Muscle of back (tissue), 3 donors: ENCODE measurements at regions not wholly inside any gene's neighbourhood (a gene's known extent, or its start where the extent isn't known, plus 50 kb on each side); places are given as distances from the start of the nearest gene placed in this dataset.
"Not testable (repeated sequence)": the region's sequence is repeated elsewhere in the genome, so short reads cannot be mapped to it uniquely, and the experiment has no call there.

ENCODE experiments used
- DNase-seq, 3 donors: peaks; one replicate each; pipeline versions ENCODE4 v3.0.0 to v3.0.0-alpha.2; 2013

DNA sequence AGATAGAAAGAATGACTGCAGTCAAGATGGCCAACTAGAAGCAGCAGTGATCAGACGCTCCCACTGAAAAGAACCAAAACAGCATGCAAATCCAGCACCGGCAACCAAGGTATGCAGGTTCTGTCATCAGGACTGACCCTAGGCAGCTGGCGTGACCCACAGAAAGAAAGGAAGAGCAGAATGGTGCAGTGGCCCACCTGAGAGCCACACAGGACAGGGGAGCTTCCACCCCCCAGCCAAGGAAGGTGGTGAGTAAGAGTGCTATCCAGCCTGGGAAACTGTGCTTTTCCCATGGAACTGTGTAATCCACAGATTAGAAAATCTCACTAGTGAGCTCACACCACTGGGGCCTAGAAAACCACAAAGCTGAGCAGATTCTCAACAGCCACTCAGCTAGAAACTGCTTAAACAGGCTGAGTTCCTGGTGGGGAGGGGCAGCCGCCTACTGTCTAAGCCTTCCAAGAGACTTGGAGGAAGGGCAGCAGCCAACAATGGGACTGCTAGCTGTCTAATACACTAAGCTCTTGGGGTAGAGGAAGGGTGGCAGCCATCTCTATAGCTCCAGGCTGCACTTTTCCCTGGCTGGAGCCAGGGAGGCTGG is 127.9 kb downstream of the EVA1A start:
- DNase-seq: peak in 1 of 3 donors; percentile 19

DNA sequence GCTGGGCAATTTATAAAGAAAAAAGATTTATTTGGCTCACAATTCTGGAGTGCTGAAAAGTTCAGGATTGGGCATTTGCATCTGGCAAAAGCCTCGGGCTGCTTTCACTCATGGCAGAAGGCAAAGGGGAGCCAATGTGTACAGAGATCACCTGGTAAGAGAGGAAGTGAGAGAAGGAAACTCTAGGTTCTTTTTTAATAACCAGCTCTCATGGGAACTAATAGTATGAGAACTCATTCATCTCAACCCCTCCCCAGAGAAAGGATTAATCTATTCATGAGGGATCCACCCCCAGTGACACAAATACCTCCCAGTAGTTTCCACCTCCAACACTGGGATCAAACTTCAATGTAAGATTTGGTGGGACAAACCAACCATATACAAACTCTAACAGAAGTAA is 129.0 kb downstream of the EVA1A start:
- no peak for DNase-seq

DNA sequence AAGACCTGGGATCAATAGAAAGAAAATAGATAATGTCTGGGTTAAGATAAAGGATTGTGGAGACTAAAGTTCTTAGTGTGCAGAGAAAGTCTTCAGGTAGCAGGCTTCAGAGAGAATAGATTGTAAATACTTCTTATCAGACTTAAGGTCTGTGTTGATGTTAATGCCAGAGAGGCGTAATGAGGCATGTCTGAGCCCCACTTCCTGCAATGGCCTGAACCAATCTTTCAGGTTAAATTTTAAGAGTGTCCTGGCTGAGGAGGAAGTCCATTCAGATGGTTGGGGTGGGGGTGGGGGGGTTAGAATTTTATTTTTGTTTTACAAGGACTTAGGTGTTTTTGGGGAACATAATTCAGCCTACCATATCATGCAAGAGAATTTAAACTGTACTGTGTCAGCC is 129.5 kb downstream of the EVA1A start:
- DNase-seq: no peak

DNA sequence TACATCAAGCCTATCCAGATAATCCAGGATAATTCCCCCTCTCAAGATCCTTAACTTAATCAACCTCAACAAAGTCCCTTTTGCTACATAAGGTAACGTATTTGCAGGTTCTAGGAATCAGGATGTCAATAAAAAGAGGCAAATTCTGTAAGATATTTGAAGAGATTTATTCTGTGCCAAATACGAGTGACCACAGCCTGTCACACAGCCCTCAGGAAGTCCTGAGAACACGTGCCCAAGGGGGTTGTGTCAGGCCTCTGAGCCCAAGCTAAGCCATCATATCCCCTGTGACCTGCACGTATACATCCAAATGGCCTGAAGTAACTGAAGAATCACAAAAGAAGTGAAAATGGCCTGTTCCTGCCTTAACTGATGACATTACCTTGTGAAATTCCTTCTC is 130.3 kb downstream of the EVA1A start:
- DNase-seq: not testable (repeated sequence)

DNA sequence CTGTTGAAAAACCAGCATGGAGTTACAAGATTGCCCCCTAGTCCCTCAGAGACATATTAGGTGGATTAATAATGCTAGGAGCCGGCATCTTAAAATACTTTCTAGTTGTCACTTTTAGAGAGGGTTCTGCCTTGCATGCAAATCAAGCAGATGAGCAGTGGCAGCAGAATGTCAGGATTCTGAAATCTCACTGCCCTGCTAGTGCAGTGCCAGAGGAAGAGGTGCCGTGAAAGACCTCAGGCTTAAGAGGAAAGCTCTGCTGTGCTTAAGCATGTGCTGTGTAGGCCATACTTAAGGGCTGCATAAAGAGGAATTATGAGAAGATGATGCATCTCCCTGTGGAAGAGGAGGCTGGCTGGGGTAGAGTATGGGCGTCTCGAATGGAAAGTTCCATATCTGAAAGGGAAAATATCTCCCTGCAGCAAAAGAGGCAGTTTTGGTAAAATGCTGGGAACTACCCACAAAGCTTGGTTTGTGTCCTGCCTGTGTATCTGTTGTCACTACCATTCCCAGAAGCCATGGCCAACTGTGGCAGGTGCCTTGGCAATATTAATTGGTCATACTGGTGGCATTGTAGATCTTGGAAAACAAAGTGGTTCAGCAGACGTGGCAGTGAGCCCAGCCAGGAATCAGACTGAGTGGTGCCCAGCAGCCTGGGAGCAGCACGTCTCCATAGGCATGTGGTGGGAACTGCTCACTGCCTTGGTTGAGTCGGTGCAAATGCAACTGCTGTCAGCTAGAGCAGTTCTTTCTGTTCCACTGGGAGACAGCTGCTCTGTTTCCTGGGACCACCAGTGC is 131.9 kb downstream of the EVA1A start:
- DNase-seq: peak in 2 of 3 donors; percentile 41 to 59

DNA sequence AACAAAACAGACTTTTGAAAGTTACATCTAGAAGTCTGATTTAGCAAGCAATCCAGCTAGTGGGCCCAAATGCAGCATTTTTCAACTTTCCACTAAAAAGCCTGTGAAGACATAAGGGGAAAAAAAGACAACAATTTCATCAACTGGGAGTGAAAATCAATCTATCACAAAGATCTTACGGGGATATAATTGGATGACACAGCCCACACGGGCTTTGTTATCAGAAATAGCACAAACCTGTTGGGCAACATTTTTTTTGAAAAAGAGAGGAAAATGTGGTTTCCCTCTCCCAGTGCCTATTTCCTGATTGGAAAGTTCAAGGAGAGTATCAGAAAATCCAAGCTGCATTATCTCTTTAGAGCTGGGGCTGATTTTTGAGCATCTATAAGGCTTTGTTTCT is 132.7 kb downstream of the EVA1A start:
- DNase-seq: no peak

DNA sequence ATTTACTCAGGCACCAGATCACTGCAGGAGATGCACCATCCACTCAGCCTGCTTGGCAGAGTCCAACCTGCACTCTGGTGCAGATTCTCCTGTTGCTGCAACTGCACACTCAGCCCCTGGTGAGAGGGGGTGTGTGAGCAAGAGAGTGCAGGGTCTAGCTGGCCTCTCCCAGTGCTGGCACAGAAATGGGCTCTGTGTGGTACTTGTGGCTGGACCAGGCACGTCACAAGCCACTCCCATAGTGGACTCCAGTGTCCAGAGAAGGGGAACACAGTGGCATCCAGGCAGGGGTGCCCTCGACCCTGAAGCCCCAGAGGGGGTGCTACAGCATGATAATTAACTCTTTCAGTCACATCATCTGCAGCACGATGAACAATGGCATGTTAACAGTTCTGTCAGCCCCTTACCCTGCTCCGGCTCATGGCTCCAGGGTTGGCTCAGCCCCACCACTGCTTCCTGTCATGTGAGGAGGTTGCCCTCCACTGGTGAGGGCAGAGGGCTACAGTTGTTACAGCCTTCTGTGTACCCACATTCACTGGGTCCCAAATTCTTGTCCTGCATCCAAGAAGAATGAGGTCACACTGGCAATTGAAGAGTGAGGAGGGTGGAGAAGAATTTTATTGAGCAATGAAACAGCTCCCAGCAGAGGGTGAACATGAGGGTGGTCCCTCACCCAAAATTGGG is 135.7 kb downstream of the EVA1A start:
- no peak for DNase-seq

DNA sequence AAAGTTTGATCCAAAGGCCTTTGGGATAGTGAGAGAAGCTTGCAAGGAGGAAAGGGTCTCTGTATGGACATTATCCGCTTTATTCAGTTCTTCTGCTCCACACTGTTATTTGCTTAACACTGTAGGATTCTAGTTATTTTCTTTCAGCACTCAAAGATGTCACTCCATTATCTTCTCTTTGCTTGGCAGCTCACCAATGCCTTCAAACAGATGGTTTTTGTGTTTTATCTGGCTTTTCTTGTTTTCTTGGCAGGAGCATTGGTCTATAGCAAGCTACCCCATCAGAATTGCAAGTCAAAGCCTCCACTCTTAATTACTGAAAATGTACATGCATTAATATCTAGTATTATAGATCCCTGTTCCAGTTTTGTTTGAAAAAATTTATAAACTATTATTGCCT is 138.8 kb downstream of the EVA1A start:
- no peak for DNase-seq

DNA sequence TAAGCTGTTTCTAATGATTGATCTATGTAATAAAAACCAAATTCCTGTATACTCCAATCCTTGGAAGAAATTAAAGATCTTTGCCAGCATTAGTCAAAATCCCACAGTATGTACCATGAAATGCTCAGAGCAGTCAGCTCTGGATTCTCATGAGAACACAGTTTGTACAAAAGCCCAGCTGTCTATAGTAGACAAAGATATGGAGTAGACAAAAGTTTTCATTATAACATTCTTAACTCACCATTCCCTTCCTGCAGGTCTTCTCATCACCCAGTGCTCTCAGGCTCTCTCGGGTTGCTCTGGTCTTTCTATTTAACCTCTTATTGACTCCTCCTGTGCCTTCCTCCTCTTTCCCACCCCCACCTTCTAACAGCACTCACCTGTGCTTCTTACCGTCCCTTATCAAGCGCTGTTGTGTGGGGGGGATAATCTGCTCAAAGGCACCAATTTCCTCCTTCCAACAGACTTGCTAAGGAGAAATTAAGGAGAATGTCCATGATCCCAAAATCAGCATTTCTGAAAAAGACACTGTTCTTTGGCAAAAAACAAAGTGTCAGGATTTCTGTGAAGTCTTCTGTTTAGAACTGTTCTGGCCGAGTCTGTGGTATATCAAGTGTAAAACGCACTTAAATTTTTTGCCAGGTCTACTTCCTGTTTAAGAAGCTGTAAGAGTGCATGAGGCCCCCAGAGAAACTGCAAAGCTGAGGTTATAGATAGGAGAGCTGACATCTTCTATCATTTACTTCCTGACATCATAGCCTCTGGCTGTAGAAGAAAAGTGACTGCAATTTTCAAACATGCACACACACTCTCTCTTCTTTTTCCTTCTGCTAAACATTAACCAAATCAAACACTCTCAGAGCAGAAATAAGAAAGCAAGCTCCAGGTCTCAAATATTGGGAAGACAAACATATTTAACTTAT is 144.1 kb downstream of the EVA1A start:
- peak in 1 of 3 donors; percentile 45 for DNase-seq

DNA sequence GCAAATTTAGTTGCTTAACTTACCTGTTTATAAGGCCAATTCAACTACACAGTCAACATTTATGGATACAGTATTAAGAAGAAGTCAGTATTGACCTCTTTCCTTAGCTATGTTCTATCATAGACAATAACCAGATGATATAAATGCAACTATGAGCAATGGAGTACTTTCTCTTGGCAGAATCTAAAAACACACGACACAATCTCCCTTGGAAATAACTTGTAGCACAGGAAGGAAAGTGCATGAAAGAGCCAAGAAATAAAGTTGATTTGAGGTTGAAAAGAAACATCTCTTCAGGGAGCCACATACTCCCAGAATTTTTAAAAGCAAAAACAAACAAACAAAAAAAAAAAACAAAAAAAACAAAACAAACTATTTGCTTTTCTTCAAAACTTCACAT is 145.0 kb downstream of the EVA1A start:
- DNase-seq: peak in 1 of 3 donors; percentile 45

DNA sequence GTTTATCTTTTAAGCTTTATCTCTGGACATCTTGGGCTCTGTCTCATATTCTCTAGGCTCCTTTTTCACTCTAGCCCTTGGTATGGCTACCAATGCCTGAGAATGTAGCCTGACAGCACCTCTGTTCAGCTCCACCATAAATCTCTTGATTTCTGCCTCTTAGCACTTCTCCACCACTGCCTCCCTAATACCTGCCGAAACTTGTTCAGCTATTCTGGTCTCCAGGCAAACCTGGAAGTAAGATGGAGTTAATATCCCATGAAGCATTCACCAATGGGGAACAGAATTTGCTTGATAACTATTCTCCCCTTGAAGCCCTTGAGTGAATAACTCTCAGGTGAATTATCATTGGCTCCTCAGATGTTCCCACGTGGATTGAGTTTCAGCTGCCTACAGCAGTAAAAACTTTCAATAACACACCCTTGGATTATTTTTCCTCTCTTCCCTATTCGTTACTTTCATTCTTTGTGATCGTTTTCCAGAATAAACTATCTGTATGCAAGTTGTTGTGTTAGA is 145.6 kb downstream of the EVA1A start:
- DNase-seq: no peak

DNA sequence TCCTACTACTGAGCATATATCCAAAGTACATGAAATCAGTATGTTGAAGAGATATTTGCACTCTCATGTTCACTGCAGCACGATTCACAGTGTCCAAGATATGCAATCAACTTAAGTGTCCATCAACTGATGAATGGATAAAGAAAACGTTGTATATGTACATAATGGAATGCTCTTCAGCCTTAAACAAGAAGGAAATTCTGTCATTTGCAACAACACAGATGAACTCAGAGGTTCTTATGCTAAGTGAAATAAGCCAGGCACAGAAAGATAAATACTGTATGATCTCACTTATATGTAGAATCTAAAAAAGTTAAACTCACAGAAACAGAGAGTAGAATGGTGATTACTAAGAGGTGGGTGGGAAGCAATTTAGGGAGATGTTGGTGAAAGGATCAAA is 149.2 kb downstream of the EVA1A start:
- DNase-seq: no peak

DNA sequence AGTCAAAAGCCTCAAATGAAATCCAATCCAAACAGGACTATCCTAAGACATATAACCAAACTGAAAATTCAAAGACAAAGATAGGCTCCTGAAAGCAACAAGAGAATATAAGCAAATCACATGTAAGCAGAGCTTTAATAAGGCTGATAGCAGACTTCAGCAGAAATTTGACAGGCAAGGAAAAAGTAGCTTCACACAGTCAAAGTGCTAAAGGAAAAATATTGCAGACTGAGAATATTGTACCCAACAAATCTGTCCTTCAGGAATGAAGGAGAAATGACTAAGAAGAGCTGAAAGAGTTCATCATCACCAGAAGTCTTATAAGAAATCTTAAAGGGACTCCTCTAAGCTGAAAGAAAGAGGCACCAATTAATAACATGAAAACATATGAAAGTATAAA is 150.0 kb downstream of the EVA1A start:
- no peak for DNase-seq

DNA sequence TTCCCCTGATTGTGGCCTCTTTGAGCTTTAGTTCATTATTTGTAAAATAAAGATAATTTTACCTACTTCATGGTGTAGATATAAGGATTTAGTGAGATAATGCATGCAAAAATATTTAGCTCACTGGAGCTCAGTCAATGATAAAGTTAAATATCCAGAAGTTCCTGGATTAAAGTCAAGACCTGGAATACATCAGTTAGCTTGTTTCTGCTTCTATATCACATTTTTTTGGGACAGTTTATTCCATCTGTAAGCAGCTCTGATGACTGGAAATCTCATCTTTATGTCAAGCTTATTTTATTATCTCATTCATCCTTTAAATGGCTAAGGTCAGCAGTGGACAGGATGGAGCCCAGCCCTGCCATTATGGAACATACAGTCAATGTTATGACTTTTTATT is 152.0 kb downstream of the EVA1A start:
- peak in 1 of 3 donors; percentile 17 for DNase-seq

DNA sequence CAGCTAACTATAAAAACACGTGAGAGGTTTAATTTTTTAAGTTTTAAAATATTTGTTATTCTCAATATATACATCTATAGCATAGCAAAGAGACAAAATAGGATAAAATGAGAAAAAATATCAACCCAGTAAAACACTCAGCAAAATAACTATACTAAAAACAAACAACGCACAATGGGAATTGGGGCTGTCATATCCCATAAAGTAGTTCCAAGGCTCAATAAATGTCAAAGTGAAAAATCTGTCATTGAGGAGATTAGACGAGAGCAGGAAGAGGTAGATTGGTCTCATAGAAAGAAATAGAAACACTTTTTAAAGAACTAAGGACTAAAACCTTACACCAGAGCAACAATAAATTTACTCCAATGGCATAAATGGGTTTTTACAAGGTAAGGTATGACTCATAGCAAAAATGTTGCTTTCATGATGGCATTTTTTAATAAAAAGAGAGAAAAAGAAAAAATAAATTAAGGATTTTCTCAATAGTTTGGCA is 153.7 kb downstream of the EVA1A start:
- no peak for DNase-seq

DNA sequence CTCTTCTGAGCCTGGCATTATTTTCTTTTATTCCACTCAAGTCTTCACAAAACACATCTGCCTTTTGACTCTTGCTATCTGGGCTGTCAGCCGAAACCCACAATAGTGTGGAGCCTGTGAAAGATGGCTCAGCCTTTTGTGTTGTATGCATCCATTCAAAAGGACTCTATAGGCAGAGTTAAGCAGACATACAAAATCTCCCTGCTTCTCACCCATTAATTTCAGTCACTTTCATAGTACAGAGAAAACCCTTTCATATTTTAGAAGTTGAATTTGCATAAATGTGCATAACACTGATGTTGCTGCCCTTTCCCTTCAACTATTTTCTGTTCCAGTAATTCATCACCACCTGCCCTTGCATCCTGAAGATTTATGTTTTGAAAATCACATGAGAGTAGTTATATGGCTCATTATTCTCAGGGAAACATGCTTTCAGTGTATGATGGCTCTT is 154.6 kb downstream of the EVA1A start:
- peak in 1 of 3 donors; percentile 28 for DNase-seq

DNA sequence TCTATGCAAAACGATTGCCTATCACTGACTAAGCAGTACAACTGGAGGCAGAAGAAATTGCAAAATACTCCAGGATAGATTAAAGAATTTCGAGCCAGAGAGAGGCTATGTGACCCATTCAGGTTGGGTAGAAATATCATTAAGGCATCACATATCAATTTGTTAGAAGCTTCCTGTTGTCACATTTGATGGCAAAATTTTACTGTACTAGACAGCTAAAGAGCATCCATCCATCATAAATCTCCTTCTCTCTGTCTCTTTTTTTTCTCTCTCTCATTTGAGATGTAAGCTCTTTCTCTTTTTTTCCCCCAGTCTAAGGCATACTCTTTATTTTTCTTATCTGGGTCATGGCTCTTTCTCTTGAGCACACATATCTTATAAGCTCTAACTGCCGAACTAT is 155.7 kb downstream of the EVA1A start:
- no peak for DNase-seq

DNA sequence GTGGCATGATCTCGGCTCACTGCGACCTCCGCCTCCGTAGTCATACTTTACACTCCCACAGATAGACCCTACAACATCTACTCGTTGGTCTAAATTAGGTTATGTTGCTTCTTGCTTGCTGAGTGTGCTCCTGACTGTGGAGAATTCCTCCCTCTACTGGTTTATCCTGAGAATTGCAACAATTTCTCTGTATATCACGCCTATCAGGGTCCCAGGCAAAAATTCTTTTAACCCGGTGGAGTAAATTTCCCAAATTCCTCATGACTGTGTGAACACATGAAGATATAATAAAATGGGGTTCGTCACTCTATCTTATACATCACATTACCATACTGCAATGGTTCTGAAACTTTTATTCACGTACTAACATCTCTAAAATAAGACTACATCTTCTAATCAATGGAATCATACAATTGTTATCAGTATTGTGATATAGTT is 156.7 kb downstream of the EVA1A start:
- DNase-seq: peak; percentile 41 to 52 (median 41)

DNA sequence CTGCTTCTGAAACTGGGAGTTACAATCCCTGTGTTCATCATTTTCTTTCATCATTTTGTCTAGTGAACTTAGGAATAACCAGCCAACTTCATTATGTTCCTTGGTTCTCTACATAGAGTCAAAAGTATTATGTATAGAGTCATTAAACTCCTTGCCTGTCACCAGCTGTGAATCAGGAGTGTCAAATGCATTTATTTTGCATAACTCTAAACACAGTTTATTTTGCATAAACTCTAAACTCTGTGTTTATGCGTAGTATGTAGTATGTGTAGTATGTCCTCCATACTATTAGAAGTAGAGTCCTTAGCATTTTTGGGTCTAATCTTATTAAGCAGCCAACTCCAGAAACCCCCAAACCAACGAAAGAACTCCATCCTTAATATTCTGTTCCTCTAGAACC is 164.4 kb downstream of the EVA1A start:
- no peak for DNase-seq

DNA sequence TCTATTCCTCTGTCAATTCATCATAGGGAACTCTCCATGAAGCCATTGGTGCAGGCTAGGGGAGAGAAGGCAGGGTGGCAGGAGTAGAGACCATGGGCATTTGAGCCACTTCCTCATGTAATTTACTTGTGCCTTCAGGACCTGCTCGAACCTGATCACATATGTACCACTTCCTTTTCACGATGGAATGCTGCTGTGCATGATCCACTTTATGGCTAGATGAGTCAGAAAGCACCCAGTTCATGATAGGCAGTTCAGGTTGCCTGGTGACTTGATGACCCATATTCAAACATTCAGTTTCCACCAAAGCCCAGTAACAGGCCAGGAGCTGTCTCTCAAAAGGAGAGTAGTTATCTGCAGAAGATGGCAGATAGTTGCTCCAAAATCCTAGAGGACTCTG is 166.0 kb downstream of the EVA1A start:
- not testable (repeated sequence) for DNase-seq

DNA sequence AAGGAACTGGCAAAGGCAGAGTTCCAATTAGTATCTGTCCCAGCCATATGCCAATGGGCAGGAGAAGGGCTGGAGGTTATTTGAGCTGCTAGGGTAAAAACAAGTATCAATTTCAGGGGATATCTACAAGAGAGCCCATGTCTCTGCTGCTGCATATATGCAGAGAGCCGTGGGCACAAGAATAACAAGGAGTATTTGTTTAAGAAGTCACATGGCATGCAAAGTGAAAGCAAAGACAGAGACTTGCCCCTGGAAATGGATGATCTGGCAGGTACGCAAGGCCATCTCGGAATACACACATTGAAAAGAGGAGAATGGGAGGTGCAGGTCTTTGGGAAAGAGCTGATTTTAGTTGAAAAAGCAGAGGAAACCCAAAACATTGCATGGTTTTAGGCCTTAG is 170.6 kb downstream of the EVA1A start:
- DNase-seq: no peak
